Gastrocnemius medialis (tissue), 4 donors: ENCODE measurements at regions not wholly inside any gene's neighbourhood (a gene's known extent, or its start where the extent isn't known, plus 50 kb on each side); places are given as distances from the start of the nearest gene placed in this dataset.
"Not testable (repeated sequence)": the region's sequence is repeated elsewhere in the genome, so short reads cannot be mapped to it uniquely, and the experiment has no call there.

ENCODE experiments used
- ATAC-seq, 2 donors: fragments of 150-250 bp; one replicate each; pipeline ENCODE4 v1.9.1; 2016
- DNase-seq, 2 donors: peaks; one replicate each; pipeline ENCODE4 v3.0.0-alpha.2; 2019
- H3K27ac ChIP-seq, 4 donors: fragments of 200-600 bp; sonication (generic); 1 replicate in 1 of 4; 2 replicates in 3 of 4; pipeline ENCODE4 v1.5.1; 2016 to 2018; ENCODE audit warnings: mild to moderate bottlenecking in 2 of 4, moderate library complexity in 1 of 4
- H3K27me3 ChIP-seq, 3 donors: fragments of 200-600 bp; sonication (generic) in 2 of 3; 1 replicate in 1 of 3; 2 replicates in 2 of 3; pipeline versions ENCODE4 v1.5.1 to v1.6.0; 2016 to 2019; ENCODE audit warnings: mild to moderate bottlenecking in 1 of 3, moderate library complexity in 1 of 3
- H3K36me3 ChIP-seq, 2 donors: fragments of 200-600 bp; sonication (generic) in 1 of 2; one replicate each; pipeline ENCODE4 v1.5.1; 2017 to 2018
- H3K4me1 ChIP-seq, 2 donors: fragments of 200-600 bp; sonication (generic) in 1 of 2; one replicate each; pipeline ENCODE4 v1.5.1; 2016 to 2017; ENCODE audit warnings: mild to moderate bottlenecking in 2 of 2
- H3K4me3 ChIP-seq, 4 donors: fragments of 200-600 bp; sonication (generic) in 3 of 4; 1 replicate in 1 of 4; 2 replicates in 3 of 4; pipeline ENCODE4 v1.5.1; 2016 to 2019; ENCODE audit warnings: mild to moderate bottlenecking in 2 of 4
- H3K9me3 ChIP-seq, 3 donors: fragments of 200-600 bp; sonication (generic) in 2 of 3; 1 replicate in 1 of 3; 2 replicates in 2 of 3; pipeline ENCODE4 v1.5.1; 2016 to 2019
- CTCF ChIP-seq, 5 experiments: fragments of 450-650 bp in 3 of 5; fragments of 200-600 bp in 2 of 5; sonication (generic) in 2 of 5; IDR thresholded peaks in 4 of 5; conservative IDR thresholded peaks in 1 of 5; 1 replicate in 4 of 5; 2 replicates in 1 of 5; pipeline ENCODE4 v1.5.1; 2016 to 2019; ENCODE audit warnings: antibody characterized with exemption in 5 of 5, mild to moderate bottlenecking in 3 of 5, moderate library complexity in 3 of 5
- POLR2A ChIP-seq, 2 donors: fragments of 450-650 bp; IDR thresholded peaks; one replicate each; pipeline ENCODE4 v1.6.1; 2017; ENCODE audit warnings: antibody characterized with exemption in 2 of 2, mild to moderate bottlenecking in 2 of 2, moderate library complexity in 2 of 2
- in situ Hi-C, 4 donors: fragments of 200-750 bp; cut with MboI; loops; one replicate each; pipeline versions ENCODE4 v1.15.0 to v1.8.0; 2017; ENCODE audit warnings: low sequenced_read_pairs in 4 of 4
- intact Hi-C: fragments of 100-400 bp; cut with DNase I; formaldehyde crosslinking; loops from one replicate; pipeline ENCODE4 v1.15.1; 2023; ENCODE audit warnings: low total_unique reads

- in situ Hi-C loops, result no loop called here
- no peak for DNase-seq
- Histone ChIP-seq H3K4me3 (no peak overlapping the region), H3K9me3 (no peaks in the 10 kb centered on the region), H3K27me3 (no peaks in the 10 kb centered on the region), H3K4me1 (no peaks in the 10 kb centered on the region), H3K36me3 (no peaks in the 10 kb centered on the region), H3K27ac (no peak overlapping the region)
- ATAC-seq, result no peak
- TF ChIP-seq CTCF (IDR thresholded peaks at IDR 0.05 in 4 of 5, conservative IDR thresholded peaks at IDR 0.05 in 1 of 5), result no peak
- no peak for TF ChIP-seq POLR2A (IDR thresholded peaks at IDR 0.05)
- intact Hi-C loops, result no loop called here
Measured at GRCh38 chr6:21931641-21932335, 338.2 kb downstream of the SOX4 start.

- intact Hi-C loops (no loop called here), in situ Hi-C loops (no loop called here)
- DNase-seq, result no peak
- Histone ChIP-seq H3K4me3 (no peak overlapping the region), H3K27ac (no peak overlapping the region), H3K27me3 (no peaks in the 10 kb centered on the region), H3K9me3 (no peaks in the 10 kb centered on the region), H3K4me1 (no peaks in the 10 kb centered on the region), H3K36me3 (no peaks in the 10 kb centered on the region)
- ATAC-seq, result no peak
- TF ChIP-seq POLR2A (IDR thresholded peaks at IDR 0.05), result no peak
- TF ChIP-seq CTCF (IDR thresholded peaks at IDR 0.05 in 4 of 5, conservative IDR thresholded peaks at IDR 0.05 in 1 of 5), result no peak
Measured at GRCh38 chr6:21933351-21933750, 339.8 kb downstream of the SOX4 start.

- H3K36me3 ChIP-seq, result no peaks in the 10 kb centered on the region
- intact Hi-C loops (no loop called here), in situ Hi-C loops (no loop called here)
- no peak overlapping the region for H3K27ac ChIP-seq
- no peaks in the 10 kb centered on the region for H3K4me1 ChIP-seq
- DNase-seq (no peak), ATAC-seq (no peak)
- H3K27me3 ChIP-seq, result no peaks in the 10 kb centered on the region
- TF ChIP-seq POLR2A (IDR thresholded peaks at IDR 0.05), result no peak
- TF ChIP-seq CTCF (IDR thresholded peaks at IDR 0.05 in 4 of 5, conservative IDR thresholded peaks at IDR 0.05 in 1 of 5), result no peak
- no peak overlapping the region for H3K4me3 ChIP-seq
- H3K9me3 ChIP-seq, result no peaks in the 10 kb centered on the region
Measured at GRCh38 chr6:21935142-21935541, 341.6 kb downstream of the SOX4 start.

GRCh38 chr6:21935561-21936028, 342.0 kb downstream of the SOX4 start:
- Histone ChIP-seq H3K4me1 (no peaks in the 10 kb centered on the region), H3K4me3 (no peak overlapping the region), H3K36me3 (no peaks in the 10 kb centered on the region), H3K27me3 (no peaks in the 10 kb centered on the region), H3K27ac (no peak overlapping the region), H3K9me3 (no peaks in the 10 kb centered on the region)
- DNase-seq, result no peak
- TF ChIP-seq POLR2A (IDR thresholded peaks at IDR 0.05) (no peak), CTCF (IDR thresholded peaks at IDR 0.05 in 4 of 5, conservative IDR thresholded peaks at IDR 0.05 in 1 of 5) (peak in 3 of 5 experiments; percentile 10 to 45 (median 37))
- no peak for ATAC-seq
- intact Hi-C loops (no loop called here), in situ Hi-C loops (no loop called here)

- intact Hi-C loops (no loop called here), in situ Hi-C loops (no loop called here)
- H3K9me3 ChIP-seq, result no peaks in the 10 kb centered on the region
- ATAC-seq, result no peak
- H3K27me3 ChIP-seq, result no peaks in the 10 kb centered on the region
- H3K27ac ChIP-seq, result no peak overlapping the region
- TF ChIP-seq CTCF (IDR thresholded peaks at IDR 0.05 in 4 of 5, conservative IDR thresholded peaks at IDR 0.05 in 1 of 5) (no peak), POLR2A (IDR thresholded peaks at IDR 0.05) (no peak)
- no peaks in the 10 kb centered on the region for H3K4me1 ChIP-seq
- DNase-seq, result no peak
- H3K4me3 ChIP-seq, result no peak overlapping the region
- no peaks in the 10 kb centered on the region for H3K36me3 ChIP-seq
Measured at GRCh38 chr6:21937466-21937865, 343.9 kb downstream of the SOX4 start.

GRCh38 chr6:21939066-21939465, 345.5 kb downstream of the SOX4 start:
- H3K4me3 ChIP-seq, H3K27ac ChIP-seq, intact Hi-C loops, H3K9me3 ChIP-seq, in situ Hi-C loops, H3K4me1 ChIP-seq, H3K27me3 ChIP-seq, DNase-seq, H3K36me3 ChIP-seq, ATAC-seq: not testable (repeated sequence)
